ENCODE measurements at regions not wholly inside any gene's neighbourhood (a gene's known extent, or its start where the extent isn't known, plus 50 kb on each side); places are given as distances from the start of the nearest gene placed in this dataset.
A peak's percentile ranks its signal among the peaks of the same experiment; 100 is the strongest.

DNA sequence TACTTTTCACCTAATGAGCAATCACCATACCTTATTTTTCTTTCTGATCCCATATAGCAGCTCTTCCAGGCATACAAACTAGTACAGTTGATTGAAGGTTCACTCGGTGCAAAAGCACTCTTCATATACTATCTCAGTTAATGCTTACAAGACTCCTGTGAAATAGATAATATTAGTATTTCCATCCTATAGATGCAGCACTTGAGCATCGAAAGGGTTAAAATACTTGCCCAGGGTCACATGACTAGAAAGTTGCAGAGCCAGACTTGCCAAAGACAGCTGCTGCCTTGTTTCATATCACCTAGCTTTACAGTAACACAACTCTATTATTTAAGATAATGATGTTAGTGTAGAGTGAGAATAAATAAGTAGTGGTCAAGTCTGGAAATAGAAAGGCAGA, 466.0 kb upstream of the TNP1 start:
- intact Hi-C loops (cut with micrococcal nuclease): no loop called here

GRCh38 chr2:217325251-217325650, 465.4 kb upstream of the TNP1 start:
- no peak for DNase-seq
- intact Hi-C loops (cut with micrococcal nuclease): no loop called here
- no peak for ATAC-seq

More for the DNA sequence above, 466.0 kb upstream of the TNP1 start:
- ATAC-seq (peak; percentile 25), DNase-seq (no peak)

GRCh38 chr2:217316743-217317142, 456.9 kb upstream of the TNP1 start:
- DNase-seq: no peak
- intact Hi-C loops (cut with micrococcal nuclease): no loop called here
- no peak for ATAC-seq

GRCh38 chr2:217314021-217314460, 454.2 kb upstream of the TNP1 start:
- DNase-seq (no peak), ATAC-seq (no peak)
- intact Hi-C loops (cut with micrococcal nuclease): no loop called here

DNA sequence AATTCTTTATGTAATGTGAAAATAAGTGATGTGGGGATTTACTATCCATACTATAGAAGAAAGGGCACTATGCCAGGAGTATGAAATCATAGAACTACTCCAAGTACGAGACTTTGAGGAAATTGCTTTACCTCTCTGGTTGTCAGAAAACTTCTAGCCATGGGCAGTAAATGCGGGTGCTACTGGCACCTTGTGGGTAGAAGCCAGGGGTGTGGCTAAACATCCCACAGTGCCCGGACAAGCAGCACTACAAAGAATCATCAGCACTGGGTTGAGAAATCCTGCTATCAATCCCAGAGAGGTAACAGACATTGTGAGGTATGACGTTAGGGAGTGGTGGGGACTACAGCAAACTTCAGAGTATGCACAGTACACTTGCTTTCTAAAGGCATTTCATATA, 453.5 kb upstream of the TNP1 start:
- intact Hi-C loops (cut with micrococcal nuclease): no loop called here
- ATAC-seq (no peak), DNase-seq (no peak)

GRCh38 chr2:217309056-217309455, 449.2 kb upstream of the TNP1 start:
- intact Hi-C loops (cut with micrococcal nuclease): no loop called here
- no peak for ATAC-seq
- no peak for DNase-seq

DNA sequence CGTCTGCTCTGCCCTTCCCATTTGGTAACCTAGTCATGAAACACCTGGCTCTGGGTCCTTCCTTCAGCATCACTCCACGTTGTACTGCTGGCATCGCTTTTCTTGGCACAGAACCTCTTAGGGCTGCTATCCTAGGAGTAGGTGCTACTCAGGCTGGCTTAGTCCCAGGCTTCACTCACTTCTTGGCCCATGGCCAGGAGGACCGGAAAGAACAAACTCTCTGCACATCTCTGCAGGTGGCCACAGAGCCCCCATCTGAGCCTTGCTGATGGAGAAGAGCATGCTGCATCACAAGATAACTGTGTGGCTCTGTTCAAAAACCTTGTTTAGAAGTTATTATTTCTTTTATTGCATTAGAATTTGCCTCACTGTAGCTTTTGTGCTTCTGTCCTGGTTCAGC, 447.2 kb upstream of the TNP1 start:
- no peak for DNase-seq
- no peak for ATAC-seq
- intact Hi-C loops (cut with micrococcal nuclease): no loop called here

DNA sequence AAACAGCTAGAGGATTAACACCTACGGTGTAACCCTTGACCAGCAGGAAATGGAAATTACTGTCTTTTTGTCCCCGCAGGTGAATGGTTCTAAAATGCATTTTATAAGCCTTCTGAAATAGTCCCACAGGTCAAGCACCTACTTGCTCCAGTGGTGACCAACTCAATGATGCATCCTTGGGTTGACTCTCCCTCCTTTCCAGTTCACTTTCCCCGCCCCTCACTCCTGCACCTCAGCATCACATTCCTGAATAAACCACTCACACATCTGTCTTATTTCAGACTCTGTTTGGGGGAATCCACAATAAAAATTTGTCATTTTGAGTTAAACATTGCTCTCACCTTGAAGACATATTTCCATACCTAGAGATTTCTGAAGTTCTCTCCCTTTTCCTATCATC, 446.0 kb upstream of the TNP1 start:
- intact Hi-C loops (cut with micrococcal nuclease): no loop called here
- DNase-seq (no peak), ATAC-seq (no peak)

DNA sequence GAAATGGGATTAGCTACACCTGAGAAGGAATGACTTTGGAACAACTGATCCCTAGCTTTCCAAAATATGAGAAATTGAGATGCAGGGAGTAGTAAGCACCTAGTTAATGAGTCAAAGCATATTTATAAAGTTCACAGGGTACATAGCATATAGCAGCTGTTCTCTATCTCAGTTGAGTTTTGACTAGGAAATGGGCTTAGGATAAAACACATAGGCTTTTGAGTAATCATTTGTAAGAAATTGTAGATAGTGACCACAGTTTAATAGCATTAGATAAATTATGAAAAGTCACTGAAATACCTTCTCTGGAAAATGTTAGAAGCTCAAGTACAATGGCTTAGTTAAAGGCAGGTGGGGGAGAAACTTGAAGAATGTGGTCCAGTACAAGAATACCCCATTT, 444.7 kb upstream of the TNP1 start:
- DNase-seq (no peak), ATAC-seq (no peak)
- intact Hi-C loops (cut with micrococcal nuclease): no loop called here

- ATAC-seq (no peak), DNase-seq (no peak)
- intact Hi-C loops (cut with micrococcal nuclease): no loop called here
Measured at GRCh38 chr2:217302856-217303255, 443.0 kb upstream of the TNP1 start.

- intact Hi-C loops (cut with micrococcal nuclease): no loop called here
- ATAC-seq (peak; percentile 94), DNase-seq (peak; percentile 50)
Measured at GRCh38 chr2:217301142-217301925, 441.5 kb upstream of the TNP1 start.

DNA sequence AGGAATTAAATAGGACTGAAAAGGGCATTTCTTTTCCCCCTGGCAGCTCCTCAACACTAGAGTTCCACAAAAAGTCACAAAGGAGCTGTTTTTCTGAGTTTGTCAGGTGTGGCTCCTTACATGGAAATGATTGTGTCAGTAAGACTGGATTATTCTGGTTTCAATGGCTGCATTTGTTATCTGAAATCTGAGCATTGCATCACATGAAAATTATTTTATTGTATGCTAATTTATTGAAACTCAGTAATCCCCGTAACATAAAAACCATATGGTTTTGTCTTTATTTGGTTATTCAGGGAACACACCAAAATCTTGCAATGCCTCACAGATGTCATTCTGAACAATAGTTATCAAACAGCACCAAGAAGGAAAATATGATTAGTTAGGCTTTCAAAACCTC, 439.7 kb upstream of the TNP1 start:
- intact Hi-C loops (cut with micrococcal nuclease): no loop called here
- DNase-seq: no peak
- ATAC-seq: no peak

GRCh38 chr2:217297096-217297495, 437.2 kb upstream of the TNP1 start:
- intact Hi-C loops (cut with micrococcal nuclease): no loop called here
- no peak for DNase-seq
- no peak for ATAC-seq

DNA sequence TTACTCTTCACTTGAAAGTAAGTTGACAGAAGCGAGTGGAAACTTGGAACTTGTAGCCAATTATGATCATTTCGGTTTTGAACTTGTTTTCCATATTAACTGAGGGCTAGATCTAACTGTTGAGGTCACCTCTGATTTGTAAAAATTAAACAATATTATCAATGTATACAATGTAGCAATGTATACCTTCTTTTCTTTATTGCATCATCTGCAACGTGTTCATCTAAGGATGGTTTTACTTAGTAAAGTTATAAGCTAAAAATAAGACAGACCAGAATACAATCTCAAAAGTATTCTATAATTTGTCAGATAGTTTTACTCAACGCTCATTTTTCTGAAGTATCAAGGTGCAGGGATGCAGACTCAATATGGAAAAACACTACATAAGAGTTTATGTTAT, 435.0 kb upstream of the TNP1 start:
- ATAC-seq: no peak
- intact Hi-C loops (cut with micrococcal nuclease): no loop called here
- no peak for DNase-seq

DNA sequence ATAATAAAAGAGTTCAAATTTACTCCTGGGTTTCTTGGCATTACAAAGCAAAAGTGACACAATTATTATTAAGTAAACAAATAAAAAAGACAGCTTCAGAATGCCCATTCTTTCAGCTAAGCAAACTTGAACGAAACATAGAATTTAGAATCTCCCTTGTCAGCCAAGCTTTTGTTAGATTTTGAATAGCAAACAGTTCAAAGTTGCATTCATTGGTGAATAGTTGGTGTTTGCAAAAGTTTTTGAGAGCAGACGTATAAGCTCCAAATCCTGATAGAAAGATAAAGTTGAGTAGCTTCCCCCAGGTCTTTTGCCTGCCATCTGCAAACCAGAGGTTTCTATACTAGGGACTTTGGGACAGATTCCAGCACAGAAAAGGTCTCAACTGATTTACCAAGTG, 434.3 kb upstream of the TNP1 start:
- intact Hi-C loops (cut with micrococcal nuclease): no loop called here
- ATAC-seq (no peak), DNase-seq (no peak)

DNA sequence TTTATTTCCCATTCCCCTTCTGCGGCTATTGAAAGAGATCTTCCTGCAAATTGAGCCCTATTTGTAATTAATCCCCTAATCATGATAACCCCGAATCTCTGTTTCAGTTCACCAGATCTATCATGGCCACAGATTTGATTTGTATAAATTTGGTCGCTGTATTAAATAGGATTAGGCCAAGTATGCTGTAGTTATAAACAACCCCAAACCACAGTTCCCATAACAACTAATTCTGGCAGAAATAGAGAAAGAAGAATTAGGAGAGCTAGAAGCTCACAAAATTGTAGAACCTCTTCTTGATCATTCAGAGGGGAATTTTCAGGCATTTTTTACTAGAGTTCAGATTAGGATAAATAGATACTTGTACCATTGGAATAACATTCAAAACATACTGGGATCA, 433.7 kb upstream of the TNP1 start:
- intact Hi-C loops (cut with micrococcal nuclease): no loop called here
- ATAC-seq (no peak), DNase-seq (no peak)

DNA sequence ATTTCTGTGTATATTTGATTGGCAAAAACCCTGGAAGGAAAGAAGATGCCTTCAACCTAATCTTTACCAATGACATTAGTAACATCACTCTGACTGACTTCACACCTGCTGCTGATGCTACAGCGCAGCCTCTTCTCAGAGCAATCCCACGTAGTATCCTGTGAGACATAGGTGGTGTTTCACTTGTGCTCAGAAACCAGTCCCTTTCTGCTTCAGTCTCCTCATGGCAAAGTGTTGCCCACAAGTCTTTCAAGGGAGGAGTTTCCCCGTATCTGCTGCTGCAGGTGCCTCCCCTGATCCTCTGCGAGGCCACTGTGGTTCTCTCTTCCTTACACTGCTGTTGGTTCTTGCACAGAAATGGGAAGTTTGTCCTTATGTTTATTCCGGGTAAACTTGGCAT, 433.2 kb upstream of the TNP1 start:
- DNase-seq (no peak), ATAC-seq (no peak)
- intact Hi-C loops (cut with micrococcal nuclease): no loop called here

DNA sequence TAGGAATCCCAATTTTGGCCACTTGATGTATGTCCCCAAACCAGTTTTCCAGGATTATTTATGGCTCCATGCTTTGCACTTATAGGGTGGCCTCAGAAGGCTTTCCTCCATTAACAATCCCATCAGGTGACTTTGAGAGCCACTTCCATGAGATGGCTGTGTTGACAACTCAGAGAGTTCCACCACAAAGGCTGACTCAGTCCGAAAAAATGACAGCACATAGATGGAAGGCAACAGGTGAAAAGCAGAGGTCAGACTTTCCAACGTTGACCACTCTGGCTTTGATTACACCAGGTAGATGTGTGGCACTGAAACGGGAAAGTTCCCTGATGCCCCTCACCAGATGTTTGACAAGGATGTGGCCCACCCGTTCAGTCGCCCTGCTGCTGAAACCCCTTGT, 431.4 kb upstream of the TNP1 start:
- intact Hi-C loops (cut with micrococcal nuclease): no loop called here
- ATAC-seq: no peak
- no peak for DNase-seq

DNA sequence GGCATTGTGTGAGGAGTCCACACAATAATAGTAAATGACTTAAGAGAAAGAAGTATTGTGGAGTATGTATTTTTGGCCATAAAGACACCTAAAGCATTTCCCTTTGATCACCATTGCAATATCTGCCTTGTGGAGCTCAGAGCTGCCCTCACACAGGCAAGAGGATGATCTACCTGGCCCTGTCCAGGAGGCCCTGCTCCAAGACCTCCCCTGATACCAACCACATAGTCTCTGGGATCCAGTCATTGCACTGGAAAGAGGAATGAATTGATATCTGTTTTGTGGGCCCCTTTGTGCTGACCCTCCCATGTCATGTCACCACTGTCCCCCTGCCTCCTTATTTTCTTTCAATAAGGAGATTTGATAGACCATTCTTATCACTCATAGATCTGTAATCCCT, 430.6 kb upstream of the TNP1 start:
- DNase-seq: no peak
- no peak for ATAC-seq
- intact Hi-C loops (cut with micrococcal nuclease): no loop called here

DNA sequence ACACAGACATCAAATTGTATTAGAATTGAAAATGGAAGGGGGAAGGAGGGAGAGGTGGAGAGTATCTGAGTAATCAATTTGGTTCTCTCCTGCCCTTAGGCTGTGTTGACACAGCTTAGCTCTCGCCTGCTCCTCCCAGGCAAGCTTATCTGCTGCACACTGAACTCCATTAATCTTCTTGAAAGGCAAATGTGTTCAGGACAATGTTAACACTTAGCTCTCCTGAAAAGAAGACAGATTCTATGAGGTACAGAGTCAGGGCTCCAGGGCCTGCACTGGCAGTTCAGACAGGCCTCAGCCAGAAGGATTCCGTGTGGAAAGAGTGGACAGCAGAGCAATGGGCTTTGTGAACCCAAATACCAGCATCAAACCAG, 430.0 kb upstream of the TNP1 start:
- ATAC-seq (peak; percentile 86), DNase-seq (peak; percentile 26)
- intact Hi-C loops (cut with micrococcal nuclease): no loop called here

DNA sequence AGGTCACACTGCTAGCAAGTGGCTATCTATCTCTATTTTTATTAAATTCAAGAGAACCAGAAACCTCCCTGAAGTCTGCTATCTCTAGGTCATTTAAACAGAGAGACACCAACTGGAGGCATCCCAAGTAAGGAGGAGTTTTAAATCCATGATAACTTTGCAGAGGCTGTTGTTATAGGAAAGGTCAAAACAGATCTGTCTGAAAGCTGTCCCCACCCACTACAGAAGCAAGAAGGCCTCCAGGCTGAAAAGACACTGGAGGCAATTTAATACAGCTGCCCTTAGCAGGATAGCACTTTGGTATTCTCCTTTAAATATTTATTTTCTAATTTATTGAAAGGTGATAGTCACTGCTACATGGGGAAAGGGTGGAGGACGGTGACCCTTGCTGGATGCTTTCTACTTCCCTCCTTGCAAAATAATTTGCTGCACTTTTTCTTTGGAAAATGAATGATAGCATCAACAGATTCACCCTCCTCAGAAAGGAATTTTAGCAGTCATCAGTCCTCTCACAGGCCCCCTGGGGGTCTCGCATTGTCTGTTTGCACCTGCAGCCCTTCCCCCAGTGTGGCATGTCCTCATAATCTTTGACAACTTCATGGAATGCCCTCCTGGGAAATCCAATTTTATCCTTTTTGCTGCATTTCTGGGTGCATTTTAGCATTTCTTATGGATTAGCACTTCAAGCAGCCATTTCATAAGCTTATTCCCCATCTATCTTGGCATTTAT, 429.5 kb upstream of the TNP1 start:
- intact Hi-C loops (cut with micrococcal nuclease): no loop called here
- ATAC-seq (peak; percentile 87), DNase-seq (no peak)

Measured in left ventricle myocardium superior (tissue), 1 donor.